ENCODE measurements at regions not wholly inside any gene's neighbourhood (a gene's known extent, or its start where the extent isn't known, plus 50 kb on each side); places are given as distances from the start of the nearest gene placed in this dataset.
"Not testable (repeated sequence)": the region's sequence is repeated elsewhere in the genome, so short reads cannot be mapped to it uniquely, and the experiment has no call there.

DNA sequence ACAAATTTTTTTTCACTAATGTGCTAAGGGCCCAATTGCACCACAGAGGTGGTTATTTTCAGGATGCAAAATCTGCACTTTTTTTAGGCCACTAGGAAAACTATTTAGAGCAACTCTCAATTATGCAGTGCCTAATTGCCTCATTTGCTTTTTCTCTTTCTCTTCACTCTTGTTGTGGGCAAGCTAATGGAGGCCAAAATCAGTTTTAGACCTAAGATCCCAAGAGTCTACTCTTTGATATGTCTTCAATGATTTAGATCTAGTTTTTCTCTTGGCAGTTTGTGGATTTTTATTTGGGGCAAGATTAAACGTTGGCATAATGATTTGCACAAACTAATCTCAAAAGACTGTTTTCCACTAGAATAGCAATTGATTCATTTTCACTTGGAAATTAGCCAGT, 1996.9 kb downstream of the LRRC4C start:
- DNase-seq = no peak

DNA sequence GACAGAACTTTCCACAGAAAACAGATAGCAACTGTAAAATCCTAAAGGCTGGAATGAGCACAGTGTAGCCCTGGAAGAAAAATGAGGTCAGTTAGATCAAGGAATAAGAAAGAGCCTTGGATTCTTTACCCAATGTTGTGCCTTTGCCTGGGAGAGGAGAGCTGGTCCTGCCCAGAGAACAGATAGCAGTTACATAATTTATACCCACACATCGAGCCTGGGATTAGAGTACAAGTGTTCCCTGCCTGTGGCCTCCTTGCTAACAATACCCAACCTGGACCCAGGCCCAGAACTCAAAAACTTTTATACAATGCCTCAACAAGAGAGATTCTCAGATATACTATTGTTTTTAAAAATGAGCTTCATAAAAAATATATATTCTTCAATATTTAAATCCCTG, 1998.4 kb downstream of the LRRC4C start:
- no peak for DNase-seq

DNA sequence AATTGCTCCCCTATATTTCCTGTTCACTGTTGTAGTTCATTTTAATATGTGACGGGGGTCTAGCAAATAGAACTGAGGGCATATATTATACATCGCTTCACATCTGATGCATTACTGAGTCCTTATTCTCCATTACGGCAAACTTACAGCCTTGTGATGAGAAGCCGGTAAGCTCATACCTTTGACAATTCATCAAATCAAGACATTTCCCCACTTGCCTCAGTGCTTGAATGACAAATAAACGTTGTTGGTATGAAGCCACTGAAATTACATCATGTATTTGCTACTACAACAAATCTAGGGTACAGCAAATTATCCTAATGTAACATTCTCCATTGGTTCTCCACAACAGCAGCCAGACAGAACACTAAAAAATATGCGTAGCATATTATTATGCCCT, 1999.8 kb downstream of the LRRC4C start:
- no peak for DNase-seq

DNA sequence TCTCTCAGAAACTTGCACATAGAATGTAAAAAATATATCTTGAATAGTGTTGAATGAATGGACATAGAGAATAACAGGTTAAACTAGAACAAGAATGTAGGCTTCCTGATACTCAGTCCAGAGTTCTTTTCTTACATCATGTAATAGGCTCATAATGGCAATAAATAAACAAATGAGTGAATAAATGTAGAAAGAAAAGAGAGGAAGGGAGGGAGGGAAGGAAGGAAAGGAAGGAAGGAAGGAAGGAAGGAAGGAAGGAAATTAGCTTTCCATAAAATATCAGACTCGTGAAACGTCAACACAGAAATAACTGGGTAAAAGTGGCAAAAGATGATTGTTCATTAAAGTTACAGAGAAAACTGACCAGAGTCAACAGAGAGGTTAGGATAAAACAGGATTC, 2001.0 kb downstream of the LRRC4C start:
- DNase-seq = no peak

DNA sequence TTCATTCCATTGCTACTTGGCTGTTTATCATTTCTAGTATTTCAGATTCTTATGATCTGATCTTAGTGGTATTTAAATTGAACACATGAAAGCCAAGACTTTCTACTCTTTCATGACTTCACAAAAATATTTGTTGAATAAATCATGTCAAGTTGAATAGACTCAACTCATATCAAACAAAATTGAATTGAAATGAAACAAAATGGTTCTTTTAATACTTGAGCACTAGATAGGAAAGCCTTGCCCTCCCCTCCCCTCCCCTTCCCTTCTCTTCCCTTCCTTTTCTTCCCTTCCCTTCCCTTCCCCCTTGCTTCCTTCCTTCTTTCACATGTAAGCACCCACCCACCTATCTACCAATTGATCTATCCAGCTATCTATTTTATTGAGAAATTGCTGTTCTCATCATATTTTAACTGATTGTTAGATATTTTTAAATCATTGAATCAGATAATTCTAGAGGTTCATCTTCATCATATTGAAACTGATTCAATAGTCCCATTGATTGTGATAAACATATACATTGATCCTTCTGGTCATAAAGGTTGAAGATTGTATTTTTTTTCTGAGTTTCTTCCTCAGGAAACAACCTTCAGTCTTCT, 2015.9 kb downstream of the LRRC4C start:
- no peak for DNase-seq

DNA sequence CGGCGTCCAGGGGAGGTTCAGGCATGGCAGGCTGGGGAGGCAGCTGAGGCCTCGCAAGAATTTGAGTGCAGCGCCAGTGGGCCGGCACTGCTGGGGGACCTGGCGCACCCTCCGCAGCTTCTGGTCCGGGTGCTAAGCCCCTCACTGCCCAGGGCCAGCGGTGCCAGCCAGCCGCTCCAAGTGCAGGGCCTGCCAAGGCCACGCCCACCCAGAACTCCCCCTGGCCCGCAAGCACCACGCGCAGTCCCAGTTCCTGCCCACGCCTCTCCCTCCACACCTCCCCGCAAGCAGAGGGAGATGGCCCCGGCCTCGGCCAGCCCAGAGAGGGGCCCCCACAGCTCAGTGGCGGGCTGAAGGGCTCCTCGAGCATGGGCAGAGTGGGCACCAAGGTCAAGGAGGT, 2017.3 kb downstream of the LRRC4C start:
- DNase-seq = no peak

DNA sequence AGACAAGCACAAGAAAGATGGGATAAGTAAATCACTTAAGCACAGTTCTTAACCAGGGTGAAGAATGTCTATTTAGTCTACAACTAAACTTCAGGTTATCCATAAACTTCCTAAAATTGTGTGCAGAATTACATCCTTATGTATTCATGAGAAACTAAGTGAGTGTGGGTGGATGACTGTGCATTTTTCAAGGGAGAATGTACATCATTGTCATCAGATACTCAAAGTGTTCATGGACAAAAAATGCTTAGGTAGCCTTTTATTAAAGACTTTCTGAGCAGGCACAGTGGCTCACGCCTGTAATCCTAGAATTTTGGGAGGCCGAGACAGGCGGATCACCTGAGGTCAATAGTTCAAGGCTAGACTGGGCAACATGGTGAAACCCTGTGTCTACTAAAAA, 2023.8 kb downstream of the LRRC4C start:
- no peak for DNase-seq

DNA sequence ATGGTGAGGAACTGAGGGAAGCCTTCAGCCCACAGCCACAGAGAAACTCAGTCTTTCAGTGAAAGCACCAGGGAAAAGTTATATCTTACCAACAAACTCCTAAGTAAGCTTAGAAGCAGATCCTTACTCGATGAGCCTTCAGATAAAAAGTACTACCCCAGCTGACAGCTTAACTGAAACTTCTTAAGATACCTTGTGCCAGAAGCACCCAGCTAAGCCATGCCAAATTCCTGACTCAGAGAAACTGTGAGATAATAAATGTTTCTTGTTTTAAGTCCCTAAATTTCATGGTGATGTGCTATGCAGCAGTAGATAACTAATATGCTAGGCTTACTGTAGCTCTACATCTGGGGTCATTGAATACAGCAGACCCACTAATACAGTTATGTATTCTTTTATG, 2025.0 kb downstream of the LRRC4C start:
- DNase-seq = no peak

DNA sequence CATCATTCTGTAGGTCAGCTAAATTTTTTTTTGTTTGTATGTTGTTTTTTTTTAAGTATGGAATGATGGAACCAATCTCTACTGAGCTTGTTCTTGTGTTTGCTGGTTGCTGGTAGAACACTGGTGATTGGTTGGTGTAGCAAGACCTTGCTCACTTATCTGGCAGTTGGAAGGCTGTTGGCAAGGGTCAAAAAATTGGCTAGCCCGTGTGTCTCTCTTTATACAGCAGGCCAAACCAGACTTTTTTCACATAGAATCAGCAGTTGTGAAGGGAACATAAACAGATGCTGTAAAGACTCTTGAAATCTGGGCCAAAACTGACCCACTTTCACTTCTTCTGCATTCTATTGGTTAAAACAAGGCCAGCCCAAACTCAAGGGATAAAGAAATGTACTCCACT, 2026.5 kb downstream of the LRRC4C start:
- no peak for DNase-seq

DNA sequence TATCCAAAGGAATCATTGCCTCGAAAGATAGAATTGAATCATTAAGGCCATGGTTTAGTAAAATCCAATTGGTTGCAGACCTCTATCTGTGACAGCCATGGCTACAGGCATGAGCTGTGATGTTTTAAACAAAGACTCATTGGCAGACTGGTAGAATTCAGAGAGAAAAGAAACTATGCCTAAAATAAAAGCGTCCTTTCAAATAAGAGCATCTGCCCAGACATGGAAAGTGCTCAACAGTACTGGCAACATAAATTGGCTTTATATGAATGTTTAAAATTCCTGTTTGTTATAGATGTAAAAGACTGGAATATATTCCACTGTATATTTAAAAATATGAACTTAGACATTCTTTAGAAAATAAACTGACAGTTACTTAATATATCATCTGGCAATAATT, 2034.2 kb downstream of the LRRC4C start:
- DNase-seq = no peak

DNA sequence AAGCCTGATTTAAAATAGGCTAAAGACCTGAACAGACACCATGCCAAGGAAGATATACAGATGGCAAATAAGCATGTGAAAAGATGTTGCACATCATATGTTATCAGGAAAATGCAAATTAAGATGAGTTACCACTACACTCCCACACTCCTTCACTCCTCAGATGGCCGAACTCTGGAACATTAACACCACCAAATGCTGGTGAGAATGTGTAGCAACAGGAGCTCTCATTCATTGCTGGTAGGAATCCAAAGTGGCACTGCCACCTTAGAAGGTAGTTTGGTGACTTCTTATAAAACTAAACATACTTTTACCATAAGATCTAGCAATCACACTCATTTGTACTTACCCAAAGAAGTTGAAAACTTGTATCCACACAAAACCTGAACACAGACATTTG, 2047.3 kb downstream of the LRRC4C start:
- DNase-seq = no peak

DNA sequence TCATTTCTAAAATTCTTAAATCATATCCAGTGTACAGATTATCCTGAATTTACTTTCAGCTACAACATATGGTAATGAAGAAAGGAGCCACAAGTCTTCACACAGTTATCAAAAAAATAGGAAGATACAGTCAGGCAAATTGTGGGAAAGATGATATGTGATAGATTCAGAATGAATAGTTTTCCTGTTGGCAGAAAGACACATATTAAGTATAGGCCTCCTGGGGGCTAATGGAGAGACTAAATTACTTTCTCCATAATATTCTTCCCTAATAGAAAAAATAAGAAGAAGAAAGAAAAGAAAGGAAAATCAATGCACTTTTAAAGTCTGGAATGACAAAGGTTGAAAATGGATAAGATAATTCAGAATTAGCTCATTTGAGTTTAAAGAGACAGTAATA, 2073.5 kb downstream of the LRRC4C start:
- no peak for DNase-seq

DNA sequence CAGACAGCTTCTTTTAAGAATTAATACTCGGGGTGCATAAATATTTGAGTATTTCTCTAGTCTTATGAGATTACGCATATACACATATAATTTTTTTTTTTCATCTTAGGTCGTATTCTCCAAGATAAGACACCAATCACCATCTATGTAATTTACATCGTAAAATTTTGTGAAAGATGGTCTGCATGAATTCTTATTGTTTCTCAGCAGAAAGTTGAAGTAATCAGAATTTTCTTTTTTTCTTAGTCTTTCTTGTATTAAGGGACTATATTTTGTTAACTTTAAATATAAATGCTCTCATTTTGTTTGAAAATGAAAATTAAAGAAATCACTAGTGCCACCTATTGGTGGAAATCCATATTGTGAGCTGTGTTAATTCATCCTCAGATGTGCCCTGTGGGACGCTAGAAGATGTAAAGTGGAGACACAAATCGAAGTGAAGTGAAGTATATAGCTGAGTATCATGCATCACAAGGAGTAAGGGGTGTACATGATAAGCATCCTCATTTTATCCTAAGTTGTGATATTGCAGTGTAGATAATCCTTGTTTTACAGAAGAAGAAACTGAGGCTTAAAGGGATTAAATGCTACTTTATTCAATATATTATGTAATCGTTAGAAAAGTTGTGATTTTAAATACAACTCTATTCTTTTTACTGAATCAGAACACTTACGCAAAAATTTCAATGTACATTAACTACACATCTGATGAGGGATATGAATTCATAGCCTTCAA, 2084.3 kb downstream of the LRRC4C start:
- DNase-seq = no peak

DNA sequence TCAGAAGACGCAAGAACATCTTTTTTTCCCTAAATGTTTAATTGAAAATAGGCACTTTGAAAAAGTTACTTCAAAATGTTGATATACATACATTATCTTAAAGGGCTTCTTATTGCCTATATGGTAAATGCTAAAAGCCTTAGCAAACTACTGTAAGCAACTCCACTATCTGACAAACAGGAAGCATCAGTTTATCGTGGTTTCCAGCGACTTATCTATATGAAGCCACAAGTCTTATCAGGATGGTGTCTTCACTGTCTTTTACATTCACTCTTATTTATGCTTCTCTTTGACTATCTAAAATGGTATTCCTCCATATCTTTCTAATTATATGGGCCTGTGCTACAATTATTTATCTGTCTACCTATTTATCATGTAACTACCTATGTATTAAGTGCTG, 2091.9 kb downstream of the LRRC4C start:
- DNase-seq = no peak

DNA sequence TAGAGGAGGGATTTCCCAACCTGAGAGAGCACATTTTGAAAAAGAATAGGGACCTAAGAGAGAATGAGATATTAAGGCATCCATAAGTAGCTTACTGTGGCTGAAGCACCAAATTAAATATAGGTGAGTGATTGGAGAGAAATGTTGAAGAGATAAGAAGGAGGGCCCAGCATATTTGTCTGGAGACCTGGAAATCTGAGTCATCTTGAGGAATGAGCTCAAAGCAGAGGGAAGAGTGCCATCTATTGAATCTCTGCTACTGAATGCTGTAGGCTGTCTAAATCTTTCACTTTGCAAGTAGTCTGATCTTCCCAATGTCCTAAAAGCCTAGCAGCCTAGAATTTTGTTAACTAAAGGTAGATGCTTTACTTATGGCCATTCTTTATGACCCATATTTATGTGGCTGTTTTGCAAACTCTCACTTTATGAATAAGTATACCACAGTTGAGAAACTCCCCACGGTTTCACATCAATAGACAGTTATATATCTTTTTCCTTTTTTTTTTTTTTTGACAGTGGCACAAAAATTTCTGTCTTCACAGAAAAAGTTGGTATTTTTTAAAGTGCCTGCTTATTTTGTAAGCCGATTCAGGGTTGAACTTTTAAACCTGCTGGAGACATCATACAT, 2093.5 kb downstream of the LRRC4C start:
- no peak for DNase-seq

DNA sequence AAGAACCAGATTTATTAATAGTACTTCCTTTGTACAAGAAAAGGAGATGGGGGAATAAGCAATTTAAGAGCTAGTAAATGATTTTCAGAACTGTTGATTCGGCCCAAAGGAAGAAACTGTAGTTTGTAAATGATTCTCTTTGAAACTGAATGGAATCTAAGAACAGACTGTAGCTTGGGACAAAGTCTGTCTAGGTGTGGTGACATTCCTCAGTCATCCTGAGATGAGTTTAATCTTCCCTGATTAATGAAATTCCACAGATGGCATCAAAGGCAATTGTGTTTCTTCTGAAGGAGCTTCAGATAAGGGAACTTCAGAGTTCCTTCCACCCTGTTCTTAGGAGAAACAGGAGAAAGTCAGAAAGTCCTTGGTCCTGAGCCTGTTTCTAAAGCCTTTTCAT, 2095.9 kb downstream of the LRRC4C start:
- no peak for DNase-seq

DNA sequence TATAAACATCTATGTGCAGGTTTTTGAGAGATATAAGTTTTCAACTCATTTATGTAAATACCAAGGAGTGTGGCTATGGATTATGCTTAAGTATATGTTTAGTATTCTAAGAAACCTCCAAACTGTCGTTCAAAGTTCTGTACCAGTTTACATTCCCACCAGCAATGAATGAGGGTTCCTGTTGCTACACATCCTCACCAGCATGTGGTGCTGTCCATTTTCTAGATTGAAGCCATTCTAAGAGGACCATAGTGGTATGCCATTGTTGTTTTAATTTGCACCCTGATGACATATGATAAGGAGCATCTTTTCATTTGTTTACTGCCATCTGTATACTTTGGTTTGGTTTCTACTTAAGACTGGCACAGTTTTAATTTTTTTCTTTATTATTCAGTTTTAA, 2097.9 kb downstream of the LRRC4C start:
- no peak for DNase-seq

DNA sequence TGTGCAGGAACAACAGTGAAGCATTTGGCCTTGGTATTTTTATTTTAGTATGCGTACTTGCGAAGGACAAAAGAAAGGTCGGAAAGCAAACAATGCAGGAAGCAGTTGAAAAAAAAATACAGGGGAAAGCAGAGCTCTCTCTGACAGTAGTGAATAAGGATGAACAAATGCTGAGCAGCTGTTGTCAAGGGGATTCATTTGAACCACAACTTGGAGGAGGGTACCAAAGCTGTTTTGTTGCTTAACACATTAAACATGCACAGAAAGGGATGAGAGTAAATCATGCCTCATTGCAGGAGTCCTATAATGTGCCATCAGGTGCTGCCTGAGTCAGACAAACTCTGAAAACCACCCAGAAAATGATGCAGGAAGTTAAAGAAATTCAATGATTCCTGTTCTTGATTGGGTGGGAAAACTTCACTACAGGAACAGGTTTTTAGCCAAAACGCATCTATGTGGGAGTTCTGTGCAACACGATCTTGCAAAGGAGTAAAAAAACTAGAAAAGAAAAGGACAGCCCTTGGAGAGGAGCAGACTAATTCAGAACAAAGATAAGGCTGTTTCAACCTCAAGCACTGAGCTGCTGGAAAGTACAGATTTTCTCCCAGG, 2113.5 kb downstream of the LRRC4C start:
- DNase-seq = no peak

DNA sequence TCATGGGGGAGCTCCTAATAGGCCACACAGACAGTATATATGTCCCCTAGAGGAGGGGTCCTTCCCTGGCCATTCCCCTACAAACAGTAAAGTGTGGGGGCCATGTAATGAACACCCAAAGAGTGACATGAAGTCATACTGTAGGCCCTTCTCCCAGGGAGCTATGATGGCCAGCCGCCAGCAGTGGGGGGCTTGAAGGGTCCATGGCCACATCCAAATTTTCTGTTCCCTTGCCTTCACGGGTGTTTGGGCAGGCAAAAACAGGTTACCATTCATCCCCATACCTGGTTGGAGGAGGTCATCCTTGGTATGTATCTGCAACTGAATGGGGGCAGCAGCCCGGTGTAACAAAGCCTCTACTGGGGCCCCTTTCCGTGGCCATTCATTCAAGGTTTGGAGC, 2118.0 kb downstream of the LRRC4C start:
- no peak for DNase-seq

DNA sequence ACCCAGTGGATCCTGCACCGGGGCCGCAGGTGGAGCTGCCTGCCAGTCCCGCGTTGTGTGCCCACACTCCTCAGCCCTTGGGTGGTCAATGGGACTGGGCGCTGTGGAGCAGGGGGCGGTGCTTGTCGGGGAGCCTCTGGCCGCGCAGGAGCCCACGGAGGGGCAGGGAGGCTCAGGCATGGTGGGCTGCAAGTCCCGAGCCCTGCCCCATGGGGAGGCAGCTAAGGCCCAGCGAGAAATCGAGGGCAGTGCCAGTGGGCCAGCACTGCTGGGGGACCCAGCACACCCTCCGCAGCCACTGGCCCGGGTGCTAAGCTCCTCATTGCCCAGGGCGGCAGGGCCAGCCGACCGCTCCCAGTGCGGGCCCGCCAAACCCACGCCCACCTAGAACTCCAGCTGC, 2126.4 kb downstream of the LRRC4C start:
- not testable (repeated sequence) for DNase-seq

DNA sequence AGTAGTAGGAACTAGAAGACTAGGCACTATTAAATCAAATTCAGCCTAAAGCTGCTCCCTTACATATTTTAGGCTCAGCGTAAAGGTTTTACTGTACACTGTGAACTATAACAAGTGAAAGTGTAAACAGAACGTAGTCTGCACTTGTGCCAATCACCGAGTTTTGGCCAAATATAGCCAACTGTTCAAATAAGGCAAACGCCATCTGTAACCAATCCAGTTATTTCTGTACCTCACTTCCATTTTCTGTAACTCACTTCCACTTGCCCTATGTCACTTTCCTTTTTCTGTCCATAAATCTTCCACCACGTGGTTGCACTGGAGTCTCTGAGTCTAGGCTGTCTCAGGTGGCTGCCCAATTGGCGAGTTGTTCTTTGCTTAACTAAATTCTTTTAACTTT, 2132.2 kb downstream of the LRRC4C start:
- DNase-seq = no peak

DNA sequence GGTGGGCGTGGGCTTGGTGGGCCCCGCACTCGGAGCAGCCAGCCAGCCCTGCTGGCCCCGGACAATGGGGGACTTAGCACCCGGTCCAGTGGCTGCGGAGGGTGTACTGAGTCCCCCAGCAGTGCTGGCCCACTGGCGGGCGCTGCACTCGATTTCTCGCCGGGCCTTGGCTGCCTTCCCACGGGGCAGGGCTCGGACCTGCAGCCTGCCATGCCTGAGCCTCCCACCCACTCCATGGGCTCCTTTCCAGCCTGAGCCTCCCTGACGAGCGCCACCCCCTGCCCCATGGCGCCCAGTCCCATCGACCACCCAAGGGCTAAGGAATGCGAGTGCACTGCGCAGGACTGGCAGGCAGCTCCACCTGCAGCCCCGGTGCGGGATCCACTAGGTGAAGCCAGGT, 2147.6 kb downstream of the LRRC4C start:
- not testable (repeated sequence) for DNase-seq

DNA sequence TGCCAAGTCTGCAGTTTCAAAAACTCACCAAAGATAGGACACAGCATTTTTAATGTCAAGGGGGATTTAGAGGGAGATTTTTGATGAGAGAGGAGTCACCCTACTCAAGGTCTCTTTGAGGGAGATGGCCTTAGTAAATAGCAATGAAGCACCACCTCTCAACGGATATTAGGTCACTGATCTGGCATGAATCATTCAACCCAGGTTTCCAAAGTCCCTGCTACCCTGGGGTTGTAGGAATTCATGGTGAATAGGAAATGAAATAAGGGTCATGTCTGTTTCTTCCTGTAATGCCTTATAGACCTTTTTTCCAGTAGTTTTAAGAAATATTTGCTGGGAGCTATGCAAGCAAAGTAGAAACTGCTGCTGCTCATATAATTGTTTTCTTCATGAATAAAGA, 2154.9 kb downstream of the LRRC4C start:
- DNase-seq = no peak

DNA sequence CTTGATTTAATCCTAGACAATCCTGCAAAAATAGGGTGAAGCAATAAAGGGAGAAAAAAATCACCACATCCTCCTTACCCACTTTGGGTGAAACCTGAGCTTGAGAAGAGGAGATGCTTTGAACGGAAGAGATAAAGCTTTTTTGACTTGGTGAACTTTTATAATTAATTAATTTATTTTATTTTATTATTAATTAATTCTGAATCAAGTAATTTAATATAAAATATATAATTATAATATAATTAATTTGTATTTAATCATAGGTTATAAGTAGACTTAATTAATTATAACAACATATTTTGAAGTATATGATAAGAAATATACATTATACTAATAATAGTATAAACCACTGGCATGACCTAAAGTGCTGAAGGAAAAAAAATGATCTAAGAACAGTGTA, 2164.8 kb downstream of the LRRC4C start:
- DNase-seq = no peak

Data from DMS79 (cell line).